NCI-H146 (cell line): ENCODE measurements at regions not wholly inside any gene's neighbourhood (a gene's known extent, or its start where the extent isn't known, plus 50 kb on each side); places are given as distances from the start of the nearest gene placed in this dataset.

Experiments used
- DNase-seq: peaks from one replicate; lab custom pipeline; 2025; lab: John Stamatoyannopoulos, UW

GRCh38 chr10:62548686-62549085 is 174.5 kb downstream of the ZNF365 start:
- no peak for DNase-seq

- no peak for DNase-seq
These were observed 176.0 kb downstream of the ZNF365 start for GRCh38 chr10:62550173-62550572.

GRCh38 chr10:62554632-62555199 is 180.5 kb downstream of the ZNF365 start:
- DNase-seq: peak; percentile 22

- DNase-seq: no peak
These were observed 185.5 kb downstream of the ZNF365 start for GRCh38 chr10:62559481-62560200.

GRCh38 chr10:62560201-62560819 is 186.1 kb downstream of the ZNF365 start:
- no peak for DNase-seq

GRCh38 chr10:62561151-62561550 is 187.0 kb downstream of the ZNF365 start:
- no peak for DNase-seq

- DNase-seq: no peak
These were observed 187.9 kb downstream of the ZNF365 start for GRCh38 chr10:62562101-62562500.

- no peak for DNase-seq
These were observed 188.6 kb downstream of the ZNF365 start for GRCh38 chr10:62562795-62563194.

- no peak for DNase-seq
These were observed 199.8 kb downstream of the ZNF365 start for GRCh38 chr10:62573929-62574328.

- DNase-seq: no peak
These were observed 202.9 kb downstream of the ZNF365 start for GRCh38 chr10:62577076-62577475.

GRCh38 chr10:62577666-62578291 is 203.6 kb downstream of the ZNF365 start:
- DNase-seq: no peak

GRCh38 chr10:62578301-62578700 is 204.1 kb downstream of the ZNF365 start:
- DNase-seq: no peak

GRCh38 chr10:62578916-62579315 is 204.7 kb downstream of the ZNF365 start:
- no peak for DNase-seq

GRCh38 chr10:62580396-62580795 is 206.2 kb downstream of the ZNF365 start:
- DNase-seq: no peak

- no peak for DNase-seq
These were observed 207.2 kb downstream of the ZNF365 start for GRCh38 chr10:62581351-62581750.

GRCh38 chr10:62582101-62582705 is 208.0 kb downstream of the ZNF365 start:
- no peak for DNase-seq

- no peak for DNase-seq
These were observed 208.6 kb downstream of the ZNF365 start for GRCh38 chr10:62582804-62583208.

- DNase-seq: no peak
These were observed 209.9 kb downstream of the ZNF365 start for GRCh38 chr10:62583876-62584615.

GRCh38 chr10:62584731-62585130 is 210.6 kb downstream of the ZNF365 start:
- DNase-seq: no peak

- no peak for DNase-seq
These were observed 211.1 kb downstream of the ZNF365 start for GRCh38 chr10:62585211-62585775.

GRCh38 chr10:62587011-62587410 is 212.8 kb downstream of the ZNF365 start:
- no peak for DNase-seq

- DNase-seq: no peak
These were observed 213.9 kb downstream of the ZNF365 start for GRCh38 chr10:62588116-62588515.
